K562 (cell line): ENCODE measurements at regions not wholly inside any gene's neighbourhood (a gene's known extent, or its start where the extent isn't known, plus 50 kb on each side); places are given as distances from the start of the nearest gene placed in this dataset.

Experiments used
- ATAC-seq: fragments of 200-7000 bp; cut with Tn5 transposase; 3 replicates; pipeline ENCODE4 v1.9.1; 2020; ENCODE audit warnings: moderate library complexity
- BruUV-seq: library from RNA; stranded (reverse); fragments of 400-500 nt; replicated peaks from 2 replicates; lab custom pipeline; 2021; lab: Mats Ljungman, UMichigan
- CTCF ChIA-PET: fragments of 300-600 bp; formaldehyde crosslinking; extraction: SDS; loops from one replicate; lab custom pipeline; 2021; ENCODE audit warnings: low intra/inter-chr PET ratio; lab: Yijun Ruan, JAX
- POLR2A ChIA-PET: fragments of 300-600, 350-650 bp; sonication (Branson Sonifier 250); formaldehyde crosslinking; extraction: SDS; loops from one replicate; lab custom pipeline; 2021; ENCODE audit warnings: antibody characterized with exemption, inconsistent platforms; lab: Yijun Ruan, JAX
- DNase-seq, 4 experiments: peaks; one replicate each; pipeline versions ENCODE4 v3.0.0 to v3.0.0-alpha.2; 2011 to 2018; ENCODE audit warnings: low spot score in 3 of 4, mixed read lengths in 3 of 4; ENCODE audit errors: extremely low read depth in 1 of 4
- FAIRE-seq: peaks from 2 replicates; lab custom pipeline; 2011; peaks lifted over from hg19 to GRCh38; lab: Jason Lieb, UNC
- H2AFZ ChIP-seq: 2 replicates; pipeline ENCODE4 v1.6.0; 2011; ENCODE audit warnings: low read depth, low read length, control low read depth, inconsistent platforms
- H3K27ac ChIP-seq: fragments of 200-600 bp; 3 replicates; pipeline ENCODE4 v1.8.0; 2011; ENCODE audit warnings: low read depth, mild to moderate bottlenecking, control low read depth, inconsistent platforms, low read length, moderate library complexity, mixed read lengths; ENCODE audit errors: extremely low read depth
- H3K27me3 ChIP-seq, 2 experiments: fragments of 300-600 bp in 1 of 2; 2 replicates in 1 of 2; 3 replicates in 1 of 2; pipeline versions ENCODE4 v1.6.0 to v1.8.0; 2011; ENCODE audit warnings: inconsistent platforms in 2 of 2, low read length in 2 of 2, mild to moderate bottlenecking in 1 of 2, mixed read lengths in 1 of 2, moderate library complexity in 1 of 2; ENCODE audit not compliant: control insufficient read depth in 2 of 2, insufficient read depth in 2 of 2
- H3K36me3 ChIP-seq: fragments of 300-600 bp; 3 replicates; pipeline ENCODE4 v1.8.0; 2011; ENCODE audit warnings: mild to moderate bottlenecking, low read length, inconsistent platforms; ENCODE audit not compliant: control insufficient read depth, insufficient read depth
- H3K4me1 ChIP-seq, 2 experiments: fragments of 200-600 bp in 1 of 2; replicated peaks in 1 of 2; 2 replicates in 1 of 2; 3 replicates in 1 of 2; pipeline versions ENCODE4 v1.5.1 to v1.8.0; 2011; ENCODE audit warnings: inconsistent platforms in 2 of 2, low read length in 2 of 2, mild to moderate bottlenecking in 1 of 2, mixed read lengths in 1 of 2, moderate library complexity in 1 of 2; ENCODE audit not compliant: control insufficient read depth in 2 of 2, insufficient read depth in 2 of 2
- H3K4me2 ChIP-seq: 2 replicates; pipeline ENCODE4 v1.6.1; 2011; ENCODE audit warnings: low read length, control low read depth, inconsistent platforms, mixed read lengths; ENCODE audit not compliant: insufficient read depth
- H3K4me3 ChIP-seq: fragments of 200-600 bp; sonication (generic), shearing (Covaris generic); 2 replicates; pipeline ENCODE4 v1.5.1; 2016; ENCODE audit warnings: control low read depth, inconsistent platforms
- H3K79me2 ChIP-seq: fragments of 200-600 bp; 3 replicates; pipeline ENCODE4 v1.8.0; 2011; ENCODE audit warnings: low read length, inconsistent platforms; ENCODE audit not compliant: control insufficient read depth, insufficient read depth
- H3K9ac ChIP-seq, 2 experiments: 2 replicates each; pipeline versions ENCODE4 v1.6.0 to v1.6.1; 2011; ENCODE audit warnings: low read depth in 2 of 2, low read length in 2 of 2, control low read depth in 1 of 2, inconsistent platforms in 1 of 2, mild to moderate bottlenecking in 1 of 2, mixed read lengths in 1 of 2; ENCODE audit not compliant: insufficient read depth in 1 of 2
- H3K9me1 ChIP-seq: one replicate; pipeline ENCODE4 v1.6.0; 2011; ENCODE audit warnings: inconsistent platforms, mild to moderate bottlenecking, low read length, moderate library complexity; ENCODE audit not compliant: control insufficient read depth, insufficient read depth
- H3K9me3 ChIP-seq: replicated peaks from 2 replicates; pipeline ENCODE4 v1.5.1; 2011; ENCODE audit warnings: low read depth, low read length, inconsistent platforms; ENCODE audit not compliant: control insufficient read depth, insufficient read depth
- H4K20me1 ChIP-seq: replicated peaks from 2 replicates; pipeline ENCODE4 v1.6.1; 2011; ENCODE audit warnings: low read length, inconsistent platforms, mixed read lengths; ENCODE audit not compliant: control insufficient read depth, insufficient read depth
- CBX1 ChIP-seq: sonication (generic); IDR thresholded peaks from 2 replicates; pipeline ENCODE4 v1.6.1; 2016; ENCODE audit warnings: antibody characterized with exemption, low read depth, mild to moderate bottlenecking
- HEY1 ChIP-seq: fragments of 250-450 bp; sonication (Bioruptor Pico); IDR thresholded peaks from 2 replicates; pipeline ENCODE4 v1.5.0; 2020; ENCODE audit warnings: mild to moderate bottlenecking, moderate library complexity, borderline replicate concordance
- HSF4 ChIP-seq: fragments of 250-450 bp; sonication (Bioruptor Pico); IDR thresholded peaks from 2 replicates; pipeline ENCODE4 v2.1.2; 2022; ENCODE audit warnings: mild to moderate bottlenecking, moderate library complexity, borderline replicate concordance
- IRF2 ChIP-seq: sonication (generic); formaldehyde crosslinking; IDR thresholded peaks from 2 replicates; pipeline ENCODE4 v1.8.1; 2022; ENCODE audit warnings: mild to moderate bottlenecking, missing genetic modification reagents
- L3MBTL2 ChIP-seq: fragments of 450-650 bp; IDR thresholded peaks from 2 replicates; pipeline ENCODE4 v1.6.1; 2016; ENCODE audit warnings: mild to moderate bottlenecking, moderate library complexity
- MAFF ChIP-seq: IDR thresholded peaks from 2 replicates; pipeline ENCODE4 v1.6.1; 2012; ENCODE audit warnings: low read length, improper control_type of control experiment
- MTA2 ChIP-seq: fragments of 450-650 bp; IDR thresholded peaks from 2 replicates; pipeline ENCODE4 v1.6.1; 2016; ENCODE audit warnings: low read depth
- NFE2 ChIP-seq: IDR thresholded peaks from 2 replicates; pipeline ENCODE4 v1.6.1; 2014; ENCODE audit warnings: antibody characterized with exemption, low read depth
- PHF20 ChIP-seq: fragments of 450-650 bp; IDR thresholded peaks from 2 replicates; pipeline ENCODE4 v1.6.1; 2018; ENCODE audit not compliant: partially characterized antibody
- ZBTB1 ChIP-seq: sonication (generic); formaldehyde crosslinking; IDR thresholded peaks from 2 replicates; pipeline ENCODE4 v1.8.1; 2023; ENCODE audit warnings: missing genetic modification reagents, low read depth, mild to moderate bottlenecking, borderline replicate concordance
- ZNF174 ChIP-seq: fragments of 250-450 bp; sonication (Bioruptor Pico); IDR thresholded peaks from 2 replicates; pipeline ENCODE4 v1.4.0; 2020; ENCODE audit warnings: mild to moderate bottlenecking
- ZNF224 ChIP-seq: sonication (generic); formaldehyde crosslinking; IDR thresholded peaks from 2 replicates; pipeline ENCODE4 v1.8.0; 2022; ENCODE audit warnings: mild to moderate bottlenecking, missing genetic modification reagents
- ZNF316 ChIP-seq: fragments of 450-650 bp; IDR thresholded peaks from 2 replicates; pipeline ENCODE4 v1.6.1; 2016
- ZNF41 ChIP-seq: fragments of 250-450 bp; sonication (Bioruptor Pico); conservative IDR thresholded peaks from 2 replicates; pipeline ENCODE4 v1.4.0; 2020; ENCODE audit warnings: mild to moderate bottlenecking
- ZNF589 ChIP-seq: fragments of 200-800 bp; sonication (Bioruptor generic); IDR thresholded peaks from 2 replicates; pipeline ENCODE4 v1.6.1; 2016; ENCODE audit warnings: low read depth, missing genetic modification characterization, missing compliant biosample characterization
- WGBS: fragments of 100-300 bp; shearing (Covaris generic); methylation state at CpG from one replicate; pipeline ENCODE4 v1.1.6; 2016; ENCODE audit warnings: low coverage, mixed read lengths; ENCODE audit not compliant: insufficient coverage; ENCODE audit errors: missing lambda C conversion rate; 5-methylcytosine and 5-hydroxymethylcytosine counted together
- in situ Hi-C: fragments of 300-500 bp; cut with MboI; formaldehyde crosslinking; loops from 4 replicates; pipeline ENCODE4 v1.15.0; 2018; ENCODE audit warnings: inconsistent platforms, mixed read lengths
- intact Hi-C: fragments of 100-400 bp; cut with micrococcal nuclease; formaldehyde crosslinking; loops from 2 replicates; pipeline ENCODE4 v1.14.2; 2022
- TF ChIP-seq, protein P1 (sequence below): fragments of 450-650 bp; IDR thresholded peaks from 2 replicates; pipeline ENCODE4 v1.7.0; 2016; ENCODE audit warnings: borderline replicate concordance
- TF ChIP-seq, protein P2 (sequence below): fragments of 450-650 bp; IDR thresholded peaks from 2 replicates; pipeline ENCODE4 v1.6.1; 2016; ENCODE audit warnings: antibody characterized with exemption
- TF ChIP-seq, protein P3 (sequence below), 2 experiments: fragments of 450-650 bp; conservative IDR thresholded peaks; 2 replicates each; pipeline ENCODE4 v1.6.1; 2017; ENCODE audit warnings: mild to moderate bottlenecking in 2 of 2, moderate library complexity in 2 of 2

DNA sequence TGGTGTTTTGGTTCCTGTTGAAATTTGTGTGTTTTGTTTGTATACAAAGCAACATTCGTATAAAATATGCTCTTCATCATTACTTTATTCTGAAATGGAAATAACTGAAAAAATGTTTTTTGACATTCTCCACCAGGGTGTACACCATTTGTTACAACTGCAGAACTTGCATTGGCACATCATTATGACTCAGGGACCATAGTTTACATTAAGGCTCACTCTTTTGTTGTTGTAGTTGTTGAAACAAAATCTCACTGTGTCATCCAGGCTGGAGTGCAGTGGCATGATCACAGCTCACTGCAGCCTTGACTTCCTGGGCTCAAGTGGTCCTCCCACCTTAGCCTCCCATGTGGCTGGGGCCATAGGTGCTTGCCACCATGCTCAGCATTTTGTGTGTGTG, 676.6 kb downstream of the TDRD15 start (continued):
- TF ChIP-seq, protein P1, sequence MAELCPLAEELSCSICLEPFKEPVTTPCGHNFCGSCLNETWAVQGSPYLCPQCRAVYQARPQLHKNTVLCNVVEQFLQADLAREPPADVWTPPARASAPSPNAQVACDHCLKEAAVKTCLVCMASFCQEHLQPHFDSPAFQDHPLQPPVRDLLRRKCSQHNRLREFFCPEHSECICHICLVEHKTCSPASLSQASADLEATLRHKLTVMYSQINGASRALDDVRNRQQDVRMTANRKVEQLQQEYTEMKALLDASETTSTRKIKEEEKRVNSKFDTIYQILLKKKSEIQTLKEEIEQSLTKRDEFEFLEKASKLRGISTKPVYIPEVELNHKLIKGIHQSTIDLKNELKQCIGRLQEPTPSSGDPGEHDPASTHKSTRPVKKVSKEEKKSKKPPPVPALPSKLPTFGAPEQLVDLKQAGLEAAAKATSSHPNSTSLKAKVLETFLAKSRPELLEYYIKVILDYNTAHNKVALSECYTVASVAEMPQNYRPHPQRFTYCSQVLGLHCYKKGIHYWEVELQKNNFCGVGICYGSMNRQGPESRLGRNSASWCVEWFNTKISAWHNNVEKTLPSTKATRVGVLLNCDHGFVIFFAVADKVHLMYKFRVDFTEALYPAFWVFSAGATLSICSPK: no peak
- TF ChIP-seq HEY1 (CRISPR knock-in tag) (no peak), MTA2 (no peak), NFE2 (no peak)
- TF ChIP-seq, all 486 proteins: peak for 0

DNA sequence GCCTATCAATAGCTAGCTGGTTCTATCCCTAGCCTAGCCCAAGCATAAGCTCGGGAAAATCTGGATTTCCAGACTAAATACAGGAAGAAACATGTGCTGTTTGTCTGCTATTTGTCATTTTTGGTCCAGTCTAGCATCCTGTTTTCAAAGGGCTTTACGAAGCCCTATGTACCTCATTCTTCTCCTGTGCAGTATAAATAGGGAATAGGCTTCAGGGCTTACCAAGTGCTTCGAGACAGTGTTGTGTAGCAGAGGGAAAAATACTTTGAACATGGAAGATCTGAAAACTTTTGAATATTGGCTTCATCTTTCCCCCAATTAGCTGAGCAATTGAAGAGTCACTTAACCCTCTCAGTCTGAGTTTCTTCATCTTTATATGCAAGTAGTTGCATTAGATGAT, 679.8 kb downstream of the TDRD15 start:
- FAIRE-seq: no peak
- no peaks in the 10 kb centered on the region for H3K36me3 ChIP-seq
- no peaks in the 10 kb centered on the region for H3K27me3 ChIP-seq
- no peak overlapping the region for H3K4me2 ChIP-seq
- H3K9me3 ChIP-seq: no peaks in the 10 kb centered on the region; the same call in 1 of the 2 replicates
- H3K79me2 ChIP-seq: no peaks in the 10 kb centered on the region
- CTCF ChIA-PET: no interaction called here
- DNase-seq: no peak
- no TSS peak for BruUV-seq
- in situ Hi-C loops (no loop called here), intact Hi-C loops (no loop called here)
- H3K9ac ChIP-seq: no peak overlapping the region
- POLR2A ChIA-PET: interaction anchor here (0.6 kb wide), 1 partner anchor 777 kb away, joined by 3 read pairs; no protein-coding TSS in a partner anchor
- no peaks in the 10 kb centered on the region for H4K20me1 ChIP-seq
- ATAC-seq: no peak
- no peaks in the 10 kb centered on the region for H3K9me1 ChIP-seq
- WGBS: 2% methylated on average over 3 of the region's 3 CpGs
- H2AFZ ChIP-seq: no peak overlapping the region
- TF ChIP-seq ZNF589 (CRISPR knock-in tag) (no peak), CBX1 (no peak), L3MBTL2 (no peak), ZNF41 (no peak), HSF4 (CRISPR knock-in tag) (no peak), ZNF224 (CRISPR knock-in tag) (no peak), IRF2 (CRISPR knock-in tag) (no peak), PHF20 (no peak), MAFF (no peak), ZNF316 (no peak), ZNF174 (CRISPR knock-in tag) (no peak), ZBTB1 (CRISPR knock-in tag) (no peak)
- TF ChIP-seq, protein P2, sequence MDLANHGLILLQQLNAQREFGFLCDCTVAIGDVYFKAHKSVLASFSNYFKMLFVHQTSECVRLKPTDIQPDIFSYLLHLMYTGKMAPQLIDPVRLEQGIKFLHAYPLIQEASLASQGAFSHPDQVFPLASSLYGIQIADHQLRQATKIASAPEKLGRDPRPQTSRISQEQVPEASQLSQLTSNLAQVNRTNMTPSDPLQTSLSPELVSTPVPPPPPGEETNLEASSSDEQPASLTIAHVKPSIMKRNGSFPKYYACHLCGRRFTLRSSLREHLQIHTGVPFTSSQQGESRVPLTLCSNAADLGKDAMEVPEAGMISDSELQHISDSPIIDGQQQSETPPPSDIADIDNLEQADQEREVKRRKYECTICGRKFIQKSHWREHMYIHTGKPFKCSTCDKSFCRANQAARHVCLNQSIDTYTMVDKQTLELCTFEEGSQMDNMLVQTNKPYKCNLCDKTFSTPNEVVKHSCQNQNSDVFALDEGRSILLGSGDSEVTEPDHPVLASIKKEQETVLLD: no peak
- TF ChIP-seq, protein P3, sequence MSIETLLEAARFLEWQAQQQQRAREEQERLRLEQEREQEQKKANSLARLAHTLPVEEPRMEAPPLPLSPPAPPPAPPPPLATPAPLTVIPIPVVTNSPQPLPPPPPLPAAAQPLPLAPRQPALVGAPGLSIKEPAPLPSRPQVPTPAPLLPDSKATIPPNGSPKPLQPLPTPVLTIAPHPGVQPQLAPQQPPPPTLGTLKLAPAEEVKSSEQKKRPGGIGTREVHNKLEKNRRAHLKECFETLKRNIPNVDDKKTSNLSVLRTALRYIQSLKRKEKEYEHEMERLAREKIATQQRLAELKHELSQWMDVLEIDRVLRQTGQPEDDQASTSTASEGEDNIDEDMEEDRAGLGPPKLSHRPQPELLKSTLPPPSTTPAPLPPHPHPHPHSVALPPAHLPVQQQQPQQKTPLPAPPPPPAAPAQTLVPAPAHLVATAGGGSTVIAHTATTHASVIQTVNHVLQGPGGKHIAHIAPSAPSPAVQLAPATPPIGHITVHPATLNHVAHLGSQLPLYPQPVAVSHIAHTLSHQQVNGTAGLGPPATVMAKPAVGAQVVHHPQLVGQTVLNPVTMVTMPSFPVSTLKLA (conservative IDR thresholded peaks at IDR 0.05): no peak
- H3K4me3 ChIP-seq: no peak overlapping the region
- H3K27ac ChIP-seq: no peak overlapping the region
- H3K4me1 ChIP-seq: no peaks in the 10 kb centered on the region
